Mesothelial cell of epicardium (in vitro differentiated cells): ENCODE measurements at regions not wholly inside any gene's neighbourhood (a gene's known extent, or its start where the extent isn't known, plus 50 kb on each side); places are given as distances from the start of the nearest gene placed in this dataset.
A peak's percentile ranks its signal among the peaks of the same experiment; 100 is the strongest.

Experiments used
- DNase-seq, 2 experiments: peaks; one replicate each; pipeline ENCODE4 v3.0.0; 2021; ENCODE audit warnings: low spot score in 2 of 2; ENCODE audit not compliant: unreplicated experiment in 2 of 2
- H3K27ac Mint-ChIP-seq: 2 replicates; pipeline ENCODE4 v1.8.0; 2021; ENCODE audit warnings: mixed read lengths
- H3K27me3 Mint-ChIP-seq: 2 replicates; pipeline ENCODE4 v1.8.0; 2021; ENCODE audit warnings: low read depth, mixed read lengths
- H3K36me3 Mint-ChIP-seq: 2 replicates; pipeline ENCODE4 v1.8.0; 2021; ENCODE audit warnings: mixed read lengths
- H3K4me1 Mint-ChIP-seq: 2 replicates; pipeline ENCODE4 v1.8.0; 2021; ENCODE audit warnings: mixed read lengths
- H3K4me3 Mint-ChIP-seq: 2 replicates; pipeline ENCODE4 v1.8.0; 2021; ENCODE audit warnings: mild to moderate bottlenecking, moderate library complexity, mixed read lengths
- H3K9me3 Mint-ChIP-seq: 2 replicates; pipeline ENCODE4 v1.8.0; 2021; ENCODE audit warnings: mixed read lengths
- TF ChIP-seq, protein P1 (sequence below): fragments of 200-600 bp; sonication (generic); IDR thresholded peaks from one replicate; pipeline ENCODE4 v1.5.0; 2021; ENCODE audit warnings: antibody characterized with exemption; ENCODE audit not compliant: unreplicated experiment

DNA sequence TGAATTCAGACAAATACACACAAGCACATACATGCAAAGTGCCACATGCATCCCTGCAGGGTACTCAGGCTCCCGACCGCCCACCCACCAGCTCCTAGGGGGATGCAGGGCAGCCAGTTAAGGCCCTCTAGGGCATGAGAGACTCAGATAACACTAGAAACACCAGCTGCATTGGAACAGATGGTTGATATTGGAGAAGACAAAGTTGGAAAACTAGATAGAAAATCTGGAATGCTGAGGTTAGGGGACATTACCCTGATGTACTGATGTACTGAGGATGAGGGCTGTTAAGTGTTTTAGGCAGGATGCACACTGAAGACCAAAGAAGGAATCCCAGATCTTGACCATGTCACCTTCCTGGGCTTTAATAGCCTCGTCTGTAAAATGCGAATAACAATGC, 134.6 kb upstream of the ECI2 start:
- H3K9me3 Mint-ChIP-seq = peaks cover 18% of the 10 kb centered on the region
- H3K27ac Mint-ChIP-seq = peak overlapping the region; percentile 48
- no peak for DNase-seq
- no peak overlapping the region for H3K4me3 Mint-ChIP-seq
- H3K4me1 Mint-ChIP-seq = peaks cover 29% of the 10 kb centered on the region
- no peaks in the 10 kb centered on the region for H3K36me3 Mint-ChIP-seq
- H3K27me3 Mint-ChIP-seq = no peaks in the 10 kb centered on the region
- TF ChIP-seq, protein P1, sequence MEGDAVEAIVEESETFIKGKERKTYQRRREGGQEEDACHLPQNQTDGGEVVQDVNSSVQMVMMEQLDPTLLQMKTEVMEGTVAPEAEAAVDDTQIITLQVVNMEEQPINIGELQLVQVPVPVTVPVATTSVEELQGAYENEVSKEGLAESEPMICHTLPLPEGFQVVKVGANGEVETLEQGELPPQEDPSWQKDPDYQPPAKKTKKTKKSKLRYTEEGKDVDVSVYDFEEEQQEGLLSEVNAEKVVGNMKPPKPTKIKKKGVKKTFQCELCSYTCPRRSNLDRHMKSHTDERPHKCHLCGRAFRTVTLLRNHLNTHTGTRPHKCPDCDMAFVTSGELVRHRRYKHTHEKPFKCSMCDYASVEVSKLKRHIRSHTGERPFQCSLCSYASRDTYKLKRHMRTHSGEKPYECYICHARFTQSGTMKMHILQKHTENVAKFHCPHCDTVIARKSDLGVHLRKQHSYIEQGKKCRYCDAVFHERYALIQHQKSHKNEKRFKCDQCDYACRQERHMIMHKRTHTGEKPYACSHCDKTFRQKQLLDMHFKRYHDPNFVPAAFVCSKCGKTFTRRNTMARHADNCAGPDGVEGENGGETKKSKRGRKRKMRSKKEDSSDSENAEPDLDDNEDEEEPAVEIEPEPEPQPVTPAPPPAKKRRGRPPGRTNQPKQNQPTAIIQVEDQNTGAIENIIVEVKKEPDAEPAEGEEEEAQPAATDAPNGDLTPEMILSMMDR = no peak

DNA sequence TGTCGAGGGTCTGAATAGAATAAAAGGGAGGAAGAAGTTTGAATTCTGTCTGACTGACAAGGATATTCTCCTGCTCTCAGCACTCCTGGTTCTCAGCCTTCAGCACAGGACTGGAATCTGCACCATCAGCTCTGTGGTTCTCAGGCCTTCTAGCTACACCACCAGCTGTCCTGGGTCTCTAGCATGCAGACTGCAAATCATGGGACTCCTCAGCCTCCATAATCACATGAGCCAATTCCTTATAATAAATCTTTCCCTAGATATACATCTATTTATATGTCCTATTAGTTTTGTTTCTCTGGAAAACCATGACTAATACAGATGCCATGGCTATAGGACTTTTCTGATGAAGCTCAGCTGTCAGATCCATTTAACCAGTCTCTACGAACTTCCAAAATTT, 132.8 kb upstream of the ECI2 start:
- no peak for DNase-seq
- H3K4me3 Mint-ChIP-seq = no peak overlapping the region
- H3K27ac Mint-ChIP-seq = no peak overlapping the region
- peaks cover 18% of the 10 kb centered on the region for H3K9me3 Mint-ChIP-seq
- peaks cover 19% of the 10 kb centered on the region for H3K4me1 Mint-ChIP-seq
- H3K27me3 Mint-ChIP-seq = no peaks in the 10 kb centered on the region
- no peaks in the 10 kb centered on the region for H3K36me3 Mint-ChIP-seq
- TF ChIP-seq, protein P1 = no peak

DNA sequence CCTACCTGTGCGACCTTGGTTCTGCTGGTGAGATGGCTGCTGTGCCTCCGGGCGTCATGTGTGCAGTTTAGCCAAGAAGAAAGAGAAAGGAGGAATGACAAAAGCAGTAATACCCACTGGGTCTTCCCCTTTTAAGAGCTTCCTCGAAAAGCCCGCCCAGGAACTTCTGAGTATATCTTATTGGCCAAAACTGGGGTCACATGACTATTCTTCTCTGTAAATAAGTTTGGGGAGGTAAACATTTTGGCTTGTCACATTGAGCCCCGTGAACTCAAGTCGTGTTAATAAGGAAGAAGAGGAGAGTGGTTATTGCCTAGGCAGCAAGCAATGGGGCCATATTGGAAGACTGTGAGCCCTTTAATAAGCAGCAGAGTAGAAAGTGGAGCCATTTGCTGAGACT, 130.4 kb upstream of the ECI2 start:
- no peak for DNase-seq
- TF ChIP-seq, protein P1 = no peak
- Mint-ChIP-seq H3K27me3 (no peaks in the 10 kb centered on the region), H3K4me1 (peaks cover 19% of the 10 kb centered on the region), H3K36me3 (no peaks in the 10 kb centered on the region), H3K27ac (no peak overlapping the region), H3K4me3 (no peak overlapping the region), H3K9me3 (peaks cover 18% of the 10 kb centered on the region)

DNA sequence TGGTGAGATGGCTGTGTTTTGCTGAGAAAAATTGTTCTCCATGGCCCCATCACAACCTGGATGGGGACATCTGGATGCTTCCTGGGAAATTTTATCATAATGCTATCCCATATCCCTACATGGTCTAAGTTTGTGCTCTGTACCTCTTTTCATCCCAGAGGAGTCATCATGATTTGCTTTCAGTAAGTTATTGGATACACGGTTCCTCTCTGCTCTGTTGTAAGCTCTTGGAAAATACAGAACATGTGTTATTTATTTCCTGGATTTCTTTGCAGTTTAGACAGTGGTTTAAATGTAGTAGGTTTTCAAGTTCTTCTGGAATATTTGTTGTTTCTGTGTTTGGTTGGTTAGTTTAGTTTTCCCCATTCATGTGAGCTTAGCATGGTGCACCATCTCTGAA, 129.2 kb upstream of the ECI2 start:
- Mint-ChIP-seq H3K27ac (no peak overlapping the region), H3K9me3 (peaks cover 15% of the 10 kb centered on the region), H3K27me3 (no peaks in the 10 kb centered on the region), H3K36me3 (no peaks in the 10 kb centered on the region), H3K4me3 (no peak overlapping the region), H3K4me1 (peaks cover 27% of the 10 kb centered on the region)
- TF ChIP-seq, protein P1 = no peak
- DNase-seq = no peak

DNA sequence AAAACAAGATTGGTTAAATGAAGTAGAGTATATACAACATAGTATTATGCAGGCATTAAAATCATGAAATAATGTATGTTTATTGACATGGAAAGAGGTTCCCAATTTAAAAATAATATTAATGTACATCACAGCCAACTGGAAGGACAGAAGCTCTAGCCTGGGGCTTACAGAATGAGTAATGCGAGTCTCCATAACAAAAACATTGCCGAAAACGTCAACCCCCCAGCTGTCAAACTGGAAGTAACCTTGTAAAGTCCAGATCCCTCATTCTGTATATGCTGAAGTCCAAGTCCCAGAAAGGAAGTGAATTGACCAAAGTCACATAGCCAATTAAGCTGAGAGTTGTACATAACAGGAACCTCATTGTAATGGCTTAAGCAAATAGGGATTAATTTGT, 128.7 kb upstream of the ECI2 start:
- TF ChIP-seq, protein P1 = no peak
- H3K27me3 Mint-ChIP-seq = no peaks in the 10 kb centered on the region
- no peak overlapping the region for H3K27ac Mint-ChIP-seq
- H3K36me3 Mint-ChIP-seq = no peaks in the 10 kb centered on the region
- H3K4me3 Mint-ChIP-seq = no peak overlapping the region
- no peak for DNase-seq
- peaks cover 14% of the 10 kb centered on the region for H3K9me3 Mint-ChIP-seq
- H3K4me1 Mint-ChIP-seq = peaks cover 32% of the 10 kb centered on the region

DNA sequence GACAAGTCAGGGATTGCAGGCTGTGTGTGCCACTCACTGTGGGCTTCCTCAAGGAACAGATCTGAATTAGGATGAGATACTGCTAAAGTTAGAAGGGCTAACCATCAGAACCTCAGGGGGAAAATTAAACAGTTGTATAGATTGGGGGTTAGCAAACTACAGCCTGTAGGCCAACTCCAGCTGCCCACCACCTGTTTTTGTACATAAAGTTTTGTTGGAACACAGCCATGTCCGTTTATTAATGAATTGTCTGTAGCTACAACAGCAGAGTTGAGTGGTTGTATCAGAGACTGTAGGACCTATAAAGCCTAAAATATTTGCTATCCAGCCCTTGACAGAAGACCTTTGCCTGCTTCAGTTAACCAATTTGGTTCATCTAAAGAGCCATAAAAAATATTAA, 127.2 kb upstream of the ECI2 start:
- peaks cover 44% of the 10 kb centered on the region for H3K4me1 Mint-ChIP-seq
- no peaks in the 10 kb centered on the region for H3K36me3 Mint-ChIP-seq
- TF ChIP-seq, protein P1 = no peak
- H3K4me3 Mint-ChIP-seq = no peak overlapping the region
- H3K9me3 Mint-ChIP-seq = peaks cover 4% of the 10 kb centered on the region
- no peaks in the 10 kb centered on the region for H3K27me3 Mint-ChIP-seq
- H3K27ac Mint-ChIP-seq = no peak overlapping the region
- no peak for DNase-seq
